ENCODE measurements at regions not wholly inside any gene's neighbourhood (a gene's known extent, or its start where the extent isn't known, plus 50 kb on each side); places are given as distances from the start of the nearest gene placed in this dataset.
A peak's percentile ranks its signal among the peaks of the same experiment; 100 is the strongest.
"Not testable (repeated sequence)": the region's sequence is repeated elsewhere in the genome, so short reads cannot be mapped to it uniquely, and the experiment has no call there.

DNA sequence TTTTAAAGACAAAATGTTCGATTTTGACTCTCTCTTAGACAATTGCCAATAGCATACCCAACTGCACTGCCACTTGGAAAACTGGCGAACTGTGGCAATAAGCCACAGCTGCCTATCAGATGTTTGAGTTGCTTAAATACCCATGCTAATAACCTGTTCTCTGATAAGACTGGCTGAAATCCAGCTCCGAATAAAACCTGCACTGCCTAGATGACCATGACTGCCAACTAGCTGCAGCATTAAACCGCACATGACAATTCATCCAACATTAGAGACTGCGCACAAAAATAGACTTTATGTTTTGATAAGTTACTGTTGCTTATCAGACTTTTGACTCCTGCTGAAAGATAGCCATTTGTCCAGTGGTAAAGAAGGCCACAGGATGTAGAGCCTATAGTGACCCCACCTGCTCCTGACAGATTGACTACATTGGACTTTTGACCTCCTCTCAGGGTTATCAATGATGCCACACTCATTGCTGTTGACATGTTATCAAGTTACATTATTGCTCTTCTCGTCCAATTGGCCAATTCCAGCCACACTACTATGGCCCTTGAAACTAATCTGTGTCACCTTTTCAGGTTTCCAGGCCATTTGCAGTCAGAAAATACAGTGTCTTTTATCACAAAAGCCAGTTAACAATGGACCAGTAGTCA is 299.0 kb downstream of the HGF start:
- no peak for DNase-seq

GRCh38 chr7:81469869-81470723 is 299.8 kb downstream of the HGF start:
- DNase-seq, result peak in 1 of 2 donors; percentile 29

DNA sequence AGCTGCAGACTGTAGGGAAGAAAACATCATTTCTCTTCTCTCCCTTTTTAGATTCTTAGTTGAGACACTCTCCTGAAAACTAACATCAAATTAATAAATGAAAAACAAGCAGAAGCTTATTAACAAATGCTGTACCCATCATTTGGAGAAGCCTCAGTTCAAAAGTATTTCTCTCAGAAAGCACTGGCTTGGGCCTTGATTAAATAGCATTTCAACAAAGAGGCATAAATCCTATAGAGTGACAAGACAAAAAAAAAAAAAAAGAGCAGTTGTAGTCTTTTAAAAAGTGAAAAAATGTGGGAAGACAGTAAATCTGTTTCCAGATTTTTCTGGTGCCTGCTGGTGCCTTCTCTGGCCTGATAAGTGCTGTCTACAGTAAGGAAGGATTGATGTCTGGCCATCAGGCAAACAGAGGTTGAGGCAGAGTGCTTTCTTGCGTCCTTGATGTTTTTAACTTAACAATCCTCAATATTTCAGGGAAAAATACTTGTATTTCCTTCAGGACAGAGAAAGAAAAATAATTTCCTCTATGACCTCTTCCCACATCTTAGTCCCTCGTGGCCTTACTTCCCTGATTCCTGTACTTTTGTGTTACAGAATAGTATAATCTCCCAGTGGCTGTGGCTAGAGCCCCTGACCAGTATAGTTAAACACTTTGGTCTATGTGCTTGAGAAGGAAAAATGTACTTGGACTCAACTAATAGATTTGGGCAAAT is 300.5 kb downstream of the HGF start:
- DNase-seq, result no peak

DNA sequence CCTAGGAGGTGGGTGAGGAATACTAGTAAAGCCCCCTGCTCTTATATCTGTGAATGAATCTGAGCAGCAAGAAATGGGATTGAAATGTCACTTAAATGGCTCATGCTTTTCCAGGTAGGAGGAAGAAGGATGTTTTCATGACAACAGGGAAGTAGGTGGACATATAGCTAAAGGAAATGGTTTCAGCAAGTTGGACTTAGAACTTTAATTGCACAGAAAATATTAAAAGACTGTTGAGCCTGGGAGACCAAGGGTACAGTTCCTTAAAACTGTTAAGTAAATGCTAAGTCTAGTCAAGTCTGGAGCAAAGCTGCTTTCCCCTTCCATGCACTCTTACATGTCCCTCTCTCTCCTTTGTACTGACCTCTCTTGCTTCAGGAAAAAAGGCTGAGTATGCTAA is 301.3 kb downstream of the HGF start:
- no peak for DNase-seq

- DNase-seq, result no peak
Measured at GRCh38 chr7:81467964-81468363, 301.9 kb downstream of the HGF start.

DNA sequence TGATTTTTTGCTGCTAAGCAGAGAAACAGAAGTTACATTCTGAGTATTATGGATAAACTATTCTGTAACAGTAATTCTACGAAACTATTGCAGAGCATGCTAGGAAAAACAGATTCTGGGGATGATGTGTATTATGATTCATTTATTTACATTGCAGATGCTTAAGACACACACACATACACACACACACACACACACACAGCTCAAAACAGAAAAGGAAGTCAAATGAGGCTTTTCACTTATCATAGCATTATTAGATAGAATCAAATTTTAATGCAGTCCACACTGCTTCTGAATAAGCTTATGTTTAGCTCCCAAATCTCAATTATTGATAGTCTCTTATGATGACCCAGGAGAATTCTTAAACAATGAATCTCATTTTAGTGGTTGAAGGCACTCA is 307.2 kb downstream of the HGF start:
- no peak for DNase-seq

DNA sequence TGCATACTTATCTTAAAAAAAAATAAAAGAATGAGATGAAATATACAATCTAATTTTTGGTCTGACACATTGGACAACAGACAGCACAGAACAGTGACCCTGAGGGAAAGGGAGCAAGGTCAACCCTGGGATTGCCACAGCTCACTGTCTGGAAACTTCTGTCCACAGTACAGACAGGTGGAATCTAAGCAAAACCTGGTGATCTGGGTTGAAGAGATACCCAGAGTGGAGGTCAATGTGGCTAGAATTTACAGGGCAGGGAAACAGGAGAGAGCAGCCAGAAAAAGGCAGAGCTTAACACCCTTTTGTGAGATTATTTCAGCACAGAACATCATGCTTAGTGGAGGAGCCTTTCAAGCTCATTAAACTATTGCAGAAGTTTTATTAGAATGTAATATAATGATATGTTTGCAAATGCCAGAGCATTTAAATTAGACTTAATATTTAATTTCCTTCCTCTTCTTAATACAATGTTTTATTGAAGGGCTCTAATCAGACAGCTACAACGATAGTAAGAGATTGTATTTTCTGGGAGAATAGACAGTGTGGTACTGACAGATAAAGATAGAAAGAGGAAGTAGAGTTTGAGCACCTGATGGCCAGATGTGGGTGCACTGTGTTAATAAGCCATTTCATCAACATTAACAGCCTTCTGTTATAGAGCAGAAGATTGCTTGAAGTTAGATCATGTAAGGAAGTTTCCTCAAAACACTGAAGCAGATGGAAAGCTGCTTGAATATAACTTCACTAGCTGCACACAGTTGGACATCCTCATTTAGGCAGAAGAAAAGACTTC is 309.4 kb downstream of the HGF start:
- no peak for DNase-seq

GRCh38 chr7:81459485-81459884 is 310.4 kb downstream of the HGF start:
- no peak for DNase-seq

DNA sequence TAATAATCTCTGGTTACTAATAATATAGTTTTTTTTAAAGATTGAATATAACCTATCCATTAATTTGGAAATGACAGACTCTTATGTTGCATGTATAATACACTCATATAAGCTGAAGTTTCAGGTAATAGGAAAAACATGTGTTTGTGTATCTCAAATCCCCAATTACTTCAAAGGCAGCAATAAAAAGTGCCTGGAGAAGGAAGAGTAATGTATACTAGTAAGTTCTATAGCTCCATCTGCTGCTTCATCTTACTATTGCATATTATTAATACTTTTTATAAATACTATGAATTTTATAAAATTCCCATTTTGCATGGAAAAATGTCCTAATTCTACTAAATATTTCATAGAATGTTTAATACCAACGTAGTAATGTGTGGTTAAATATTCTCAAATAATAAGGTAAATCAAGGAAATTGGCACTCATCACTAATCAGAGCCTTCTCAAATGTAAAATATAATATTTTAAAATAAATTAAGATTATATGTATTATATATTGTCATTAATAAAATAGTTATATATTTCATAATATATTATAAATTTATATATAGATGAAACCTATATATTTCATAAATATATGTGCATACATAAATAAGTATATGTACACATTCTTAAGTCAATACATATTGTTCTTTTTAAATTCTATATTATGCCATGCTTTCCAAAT is 311.9 kb downstream of the HGF start:
- DNase-seq, result no peak

DNA sequence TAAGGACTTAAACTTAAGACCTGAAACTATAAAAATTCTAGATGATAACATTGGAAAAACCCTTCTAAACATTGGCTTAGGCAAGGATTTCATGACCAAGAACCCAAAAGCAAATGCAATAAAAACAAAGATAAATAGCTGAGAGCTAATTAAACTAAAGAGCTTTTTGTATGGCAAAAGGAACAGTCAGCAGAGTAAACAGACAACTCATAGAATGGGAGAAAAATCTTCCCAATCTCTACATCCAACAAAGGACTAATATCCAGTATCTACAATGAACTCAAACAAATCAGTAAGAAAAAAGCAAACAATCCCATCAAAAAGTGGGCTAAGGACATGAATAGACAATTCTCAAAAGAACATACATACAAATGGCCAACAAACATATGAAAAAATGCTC is 316.1 kb downstream of the HGF start:
- not testable (repeated sequence) for DNase-seq

DNA sequence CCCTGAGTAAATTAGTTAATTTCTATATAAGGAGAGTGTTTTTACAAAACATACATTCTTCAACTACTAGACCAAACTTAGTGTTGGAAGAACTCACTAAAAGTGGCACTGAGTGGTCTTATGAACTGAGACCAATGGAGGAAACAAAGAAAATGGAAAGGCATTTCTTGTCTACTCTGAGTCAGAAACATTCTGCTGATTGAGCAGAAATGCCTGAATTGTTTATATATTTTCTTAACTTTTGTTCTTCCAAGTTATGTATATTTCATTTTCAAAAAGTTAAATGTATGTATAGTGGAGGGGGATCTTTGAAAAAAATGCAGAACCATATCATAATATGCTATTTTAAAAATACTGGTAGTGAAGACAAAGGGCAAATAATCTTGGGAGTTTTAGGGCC is 320.7 kb downstream of the HGF start:
- DNase-seq, result no peak

- no peak for DNase-seq
Measured at GRCh38 chr7:81447351-81447952, 322.4 kb downstream of the HGF start.

GRCh38 chr7:81446212-81446611 is 323.6 kb downstream of the HGF start:
- DNase-seq, result no peak

GRCh38 chr7:81445462-81445861 is 324.4 kb downstream of the HGF start:
- DNase-seq, result no peak

DNA sequence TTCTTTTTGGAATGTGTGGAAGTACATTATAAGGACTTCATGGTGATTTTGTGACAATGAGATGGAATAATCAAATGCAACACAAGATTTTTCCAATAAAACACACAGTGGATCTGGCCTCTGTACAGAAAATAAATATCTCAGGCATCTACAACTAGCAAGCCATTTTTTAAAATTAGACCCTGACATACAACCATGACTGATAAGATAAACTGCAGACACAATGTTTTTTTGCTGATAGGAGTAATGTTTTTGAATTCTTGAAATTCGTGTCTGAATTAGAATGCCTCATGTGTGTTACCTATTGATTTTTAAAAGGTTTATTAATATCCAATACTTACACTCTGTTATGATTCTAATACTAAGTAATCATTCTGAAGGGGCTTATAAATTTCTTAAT is 328.1 kb downstream of the HGF start:
- no peak for DNase-seq

- no peak for DNase-seq
Measured at GRCh38 chr7:81439591-81439990, 330.3 kb downstream of the HGF start.

- not testable (repeated sequence) for DNase-seq
Measured at GRCh38 chr7:81437160-81437559, 332.7 kb downstream of the HGF start.

DNA sequence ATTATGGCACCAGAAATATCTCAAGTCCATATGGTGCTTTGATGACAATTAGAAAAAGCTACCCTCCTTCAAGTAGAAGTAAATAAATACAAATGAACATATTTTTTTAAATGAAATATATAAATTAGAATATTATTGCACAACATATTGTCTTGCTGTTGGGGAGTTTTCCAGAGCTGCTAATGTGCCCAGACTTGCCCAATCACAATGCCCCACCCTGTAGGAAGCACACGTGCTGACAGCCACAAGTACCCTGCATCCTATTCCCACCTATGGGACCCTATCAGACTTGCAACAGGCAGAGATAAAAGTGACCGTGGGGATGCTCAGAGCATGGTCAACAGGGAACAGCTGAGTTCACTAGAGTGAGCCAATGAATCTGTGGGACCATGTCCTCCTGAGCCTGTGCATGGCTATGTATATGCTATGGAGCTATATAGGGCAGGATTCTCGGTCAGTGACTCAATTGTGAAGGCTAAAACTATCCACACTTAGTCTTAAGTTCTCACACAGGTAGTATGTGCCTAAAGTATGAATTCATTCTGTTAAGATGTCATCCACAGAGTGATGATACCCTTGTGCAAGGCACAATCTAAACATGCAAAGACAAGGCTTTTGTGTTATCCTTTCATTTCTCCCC is 336.0 kb downstream of the HGF start:
- no peak for DNase-seq

GRCh38 chr7:81433206-81433605 is 336.6 kb downstream of the HGF start:
- DNase-seq, result no peak

DNA sequence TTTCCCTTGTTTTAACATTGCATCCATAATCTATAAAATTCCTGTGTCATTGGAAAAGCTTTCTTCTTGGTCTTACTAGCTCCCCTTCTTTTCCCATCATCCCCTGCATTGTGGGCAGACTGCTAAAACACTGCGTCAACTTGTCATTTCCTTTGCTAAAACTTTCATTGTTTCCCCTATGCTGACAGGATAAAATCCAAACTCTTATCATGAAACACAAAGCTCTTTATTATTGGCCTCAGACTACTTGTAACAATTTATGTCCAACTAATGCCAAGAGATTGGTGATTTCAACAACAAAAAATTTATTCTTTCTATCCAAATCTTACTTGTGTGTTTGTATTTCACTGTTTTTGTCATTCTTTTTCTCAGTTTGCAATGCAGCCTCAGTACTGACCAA is 339.1 kb downstream of the HGF start:
- no peak for DNase-seq

DNA sequence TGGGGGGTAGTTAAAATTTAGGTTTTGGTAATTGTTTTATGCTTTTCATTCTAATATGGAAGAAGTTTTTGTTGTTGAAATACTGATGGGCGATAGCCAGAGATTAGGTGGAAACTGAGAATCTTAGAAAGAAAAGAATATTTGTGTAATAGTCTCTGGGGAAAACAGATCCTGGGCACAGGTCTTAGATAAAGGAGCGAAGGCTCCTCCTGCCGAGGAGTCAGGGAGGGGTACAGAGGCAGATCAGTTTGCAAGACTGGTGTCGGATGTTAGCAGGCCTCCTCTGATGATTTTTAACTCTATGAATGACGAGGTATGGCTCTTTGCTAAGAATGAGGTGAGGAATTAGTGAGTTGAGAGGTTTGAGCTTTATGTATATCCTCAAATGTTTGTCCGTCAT is 339.7 kb downstream of the HGF start:
- DNase-seq, result no peak

- DNase-seq, result no peak
Measured at GRCh38 chr7:81427461-81427860, 342.4 kb downstream of the HGF start.
